Ovary (tissue), 7 donors: ENCODE measurements at regions not wholly inside any gene's neighbourhood (a gene's known extent, or its start where the extent isn't known, plus 50 kb on each side); places are given as distances from the start of the nearest gene placed in this dataset.

ENCODE experiments used
- DNase-seq, 5 donors: peaks; one replicate each; pipeline ENCODE4 v3.0.0-alpha.2; 2019 to 2020
- H3K27ac ChIP-seq, 2 donors: fragments of 200-600 bp; one replicate each; pipeline versions ENCODE4 v1.5.1 to v1.8.0; 2019 to 2022
- H3K27me3 ChIP-seq: fragments of 200-600 bp; one replicate; pipeline ENCODE4 v1.8.0; 2022
- H3K36me3 ChIP-seq: fragments of 200-600 bp; sonication (generic); one replicate; pipeline ENCODE4 v1.5.1; 2019
- H3K4me1 ChIP-seq: one replicate; pipeline ENCODE4 v1.8.1; 2013; ENCODE audit warnings: mild to moderate bottlenecking, moderate library complexity; ENCODE audit not compliant: insufficient read depth
- H3K4me3 ChIP-seq: fragments of 200-600 bp; sonication (generic); one replicate; pipeline ENCODE4 v1.5.1; 2017
- H3K9me3 ChIP-seq, 2 donors: fragments of 200-600 bp in 1 of 2; sonication (generic) in 1 of 2; one replicate each; pipeline versions ENCODE4 v1.5.1 to v1.8.1; 2013 to 2019; ENCODE audit warnings: mild to moderate bottlenecking in 1 of 2, moderate library complexity in 1 of 2
- EP300 ChIP-seq: sonication (generic); formaldehyde crosslinking; IDR thresholded peaks from one replicate; pipeline ENCODE4 v1.6.1; 2017; ENCODE audit warnings: antibody characterized with exemption
- POLR2A ChIP-seq: fragments of 450-650 bp; IDR thresholded peaks from one replicate; pipeline ENCODE4 v1.6.1; 2017; ENCODE audit warnings: antibody characterized with exemption, mild to moderate bottlenecking, moderate library complexity
- WGBS, 3 donors: extraction: QIAGEN DNeasy Blood & Tissue Kit in 1 of 3; methylation state at CpG; one replicate each; pipeline versions ENCODE4 v1.1.5 to v1.1.7; 2013 to 2017; 5-methylcytosine and 5-hydroxymethylcytosine counted together
- intact Hi-C, 4 donors: fragments of 100-400 bp; cut with DNase I; formaldehyde crosslinking; loops; one replicate each; pipeline versions ENCODE4 v1.11.0 to v1.15.1; 2022 to 2023
- TF ChIP-seq, protein P1 (sequence below), 3 donors: fragments of 450-650 bp in 2 of 3; fragments of 200-600 bp in 1 of 3; IDR thresholded peaks; one replicate each; pipeline versions ENCODE4 v1.5.1 to v1.8.0; 2016 to 2022; ENCODE audit warnings: antibody characterized with exemption in 3 of 3, mild to moderate bottlenecking in 1 of 3
- donor health status: DM: no; HTN: no; CAD: no; lungs with moderate emphysema.
- donor health status: DM: no; HTN: no; CAD: no.
- donor health status: Bipolar disorder and iron deficiency.
- donor health status: DM: no; HTN: no; CAD: no.
- donor health status: DM: yes; HTN: yes; CAD: no.

DNA sequence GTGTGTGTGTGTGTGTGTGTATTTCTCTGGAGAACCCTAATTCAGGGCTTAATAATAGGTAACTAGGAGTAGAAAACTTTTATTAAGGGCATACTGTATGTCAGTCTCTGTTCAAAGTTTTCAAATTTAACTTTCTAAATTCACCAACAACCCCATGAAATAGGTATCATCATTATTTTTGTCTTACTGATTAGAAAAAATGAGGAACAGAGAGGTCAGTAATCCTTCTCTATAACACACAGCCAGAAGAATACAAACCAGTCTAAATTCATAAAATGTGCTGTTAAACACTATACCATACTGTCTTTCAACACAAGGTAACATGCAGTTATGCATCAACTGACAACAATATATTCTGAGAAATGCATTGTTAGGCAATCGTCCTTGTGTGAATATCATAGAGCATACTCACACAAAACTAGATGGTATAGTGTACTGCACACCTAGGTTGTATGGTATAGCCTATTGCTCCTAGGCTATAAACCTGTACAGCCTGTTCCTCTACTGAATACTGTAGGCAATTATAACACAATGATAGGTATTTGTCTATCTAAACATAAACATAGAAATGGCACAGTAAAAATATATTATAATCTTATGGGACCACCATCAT, 143.1 kb downstream of the PTH2R start:
- 70 to 79% (median 73%) methylated on average over 1 of the region's 1 CpG for WGBS, 3 donors

DNA sequence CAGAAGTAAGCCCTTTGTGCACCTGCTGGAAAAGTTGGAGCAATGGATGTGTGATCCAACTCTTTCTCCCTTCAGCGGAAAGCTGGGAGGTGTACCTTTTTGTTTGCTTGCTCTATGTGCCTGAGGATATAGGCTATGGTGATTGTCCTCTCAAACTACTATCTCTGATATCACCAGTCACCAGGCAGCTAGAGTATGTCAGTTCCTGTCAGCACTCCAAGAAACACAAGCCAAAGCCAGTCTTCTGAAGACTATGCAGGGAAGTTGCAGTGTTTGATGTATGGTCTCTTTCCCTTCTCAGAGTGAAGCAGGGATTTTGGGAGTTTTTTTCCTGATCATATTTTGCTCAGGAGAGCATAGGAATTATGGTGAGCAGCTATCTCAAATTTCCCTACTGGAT, 146.4 kb downstream of the PTH2R start:
- WGBS, 3 donors, result 93 to 97% (median 95%) methylated on average over 1 of the region's 1 CpG
- Histone ChIP-seq H3K27ac (no peak overlapping the region), H3K4me1 (no peaks in the 10 kb centered on the region), H3K27me3 (no peaks in the 10 kb centered on the region), H3K36me3 (no peaks in the 10 kb centered on the region), H3K4me3 (no peak overlapping the region), H3K9me3 (no peaks in the 10 kb centered on the region)
- no peak for DNase-seq
- intact Hi-C loops, result no loop called here
- TF ChIP-seq EP300 (no peak), POLR2A (no peak)
- TF ChIP-seq, protein P1, sequence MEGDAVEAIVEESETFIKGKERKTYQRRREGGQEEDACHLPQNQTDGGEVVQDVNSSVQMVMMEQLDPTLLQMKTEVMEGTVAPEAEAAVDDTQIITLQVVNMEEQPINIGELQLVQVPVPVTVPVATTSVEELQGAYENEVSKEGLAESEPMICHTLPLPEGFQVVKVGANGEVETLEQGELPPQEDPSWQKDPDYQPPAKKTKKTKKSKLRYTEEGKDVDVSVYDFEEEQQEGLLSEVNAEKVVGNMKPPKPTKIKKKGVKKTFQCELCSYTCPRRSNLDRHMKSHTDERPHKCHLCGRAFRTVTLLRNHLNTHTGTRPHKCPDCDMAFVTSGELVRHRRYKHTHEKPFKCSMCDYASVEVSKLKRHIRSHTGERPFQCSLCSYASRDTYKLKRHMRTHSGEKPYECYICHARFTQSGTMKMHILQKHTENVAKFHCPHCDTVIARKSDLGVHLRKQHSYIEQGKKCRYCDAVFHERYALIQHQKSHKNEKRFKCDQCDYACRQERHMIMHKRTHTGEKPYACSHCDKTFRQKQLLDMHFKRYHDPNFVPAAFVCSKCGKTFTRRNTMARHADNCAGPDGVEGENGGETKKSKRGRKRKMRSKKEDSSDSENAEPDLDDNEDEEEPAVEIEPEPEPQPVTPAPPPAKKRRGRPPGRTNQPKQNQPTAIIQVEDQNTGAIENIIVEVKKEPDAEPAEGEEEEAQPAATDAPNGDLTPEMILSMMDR (IDR thresholded peaks at IDR 0.05), result no peak

More for the DNA sequence above, 143.1 kb downstream of the PTH2R start:
- TF ChIP-seq EP300 (no peak), POLR2A (no peak)
- TF ChIP-seq, protein P1 (IDR thresholded peaks at IDR 0.05), result no peak
- no peaks in the 10 kb centered on the region for H3K27me3 ChIP-seq
- DNase-seq, result no peak
- intact Hi-C loops, result no loop called here
- H3K4me1 ChIP-seq, result no peaks in the 10 kb centered on the region
- no peaks in the 10 kb centered on the region for H3K36me3 ChIP-seq
- no peak overlapping the region for H3K27ac ChIP-seq
- no peaks in the 10 kb centered on the region for H3K9me3 ChIP-seq
- H3K4me3 ChIP-seq, result no peak overlapping the region

DNA sequence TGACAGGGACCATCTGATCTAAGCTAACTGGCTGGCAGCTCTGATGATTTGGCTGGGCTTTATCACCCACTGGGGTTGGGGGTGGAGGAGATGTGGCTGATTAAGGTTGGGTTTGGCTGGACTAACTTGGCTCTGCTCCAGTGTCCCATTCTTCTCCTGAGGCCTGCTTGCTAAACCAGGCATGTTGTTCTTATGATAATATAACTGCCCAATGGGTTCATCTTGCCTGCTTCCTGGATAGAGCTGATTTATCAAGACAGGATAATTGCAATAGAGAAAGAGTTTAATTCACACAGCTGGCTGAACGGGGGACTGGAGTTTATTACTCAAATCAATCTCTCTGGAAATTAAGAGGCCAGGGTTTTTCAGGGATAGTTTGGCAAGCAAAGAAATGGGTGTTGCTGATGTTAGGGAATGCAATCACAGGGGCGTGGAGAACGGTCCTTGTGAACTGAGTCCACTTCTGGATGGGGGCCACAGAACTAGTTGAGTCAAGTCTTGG, 150.4 kb downstream of the PTH2R start:
- H3K4me3 ChIP-seq, result no peak overlapping the region
- 23 to 42% (median 37%) methylated on average over 3 of the region's 3 CpGs for WGBS, 3 donors
- no peak for DNase-seq
- intact Hi-C loops, result no loop called here
- no peaks in the 10 kb centered on the region for H3K27me3 ChIP-seq
- no peaks in the 10 kb centered on the region for H3K4me1 ChIP-seq
- H3K9me3 ChIP-seq, result no peaks in the 10 kb centered on the region
- H3K27ac ChIP-seq, result no peak overlapping the region
- TF ChIP-seq, protein P1 (IDR thresholded peaks at IDR 0.05), result no peak
- TF ChIP-seq POLR2A, result no peak
- no peak for TF ChIP-seq EP300
- H3K36me3 ChIP-seq, result no peaks in the 10 kb centered on the region

DNA sequence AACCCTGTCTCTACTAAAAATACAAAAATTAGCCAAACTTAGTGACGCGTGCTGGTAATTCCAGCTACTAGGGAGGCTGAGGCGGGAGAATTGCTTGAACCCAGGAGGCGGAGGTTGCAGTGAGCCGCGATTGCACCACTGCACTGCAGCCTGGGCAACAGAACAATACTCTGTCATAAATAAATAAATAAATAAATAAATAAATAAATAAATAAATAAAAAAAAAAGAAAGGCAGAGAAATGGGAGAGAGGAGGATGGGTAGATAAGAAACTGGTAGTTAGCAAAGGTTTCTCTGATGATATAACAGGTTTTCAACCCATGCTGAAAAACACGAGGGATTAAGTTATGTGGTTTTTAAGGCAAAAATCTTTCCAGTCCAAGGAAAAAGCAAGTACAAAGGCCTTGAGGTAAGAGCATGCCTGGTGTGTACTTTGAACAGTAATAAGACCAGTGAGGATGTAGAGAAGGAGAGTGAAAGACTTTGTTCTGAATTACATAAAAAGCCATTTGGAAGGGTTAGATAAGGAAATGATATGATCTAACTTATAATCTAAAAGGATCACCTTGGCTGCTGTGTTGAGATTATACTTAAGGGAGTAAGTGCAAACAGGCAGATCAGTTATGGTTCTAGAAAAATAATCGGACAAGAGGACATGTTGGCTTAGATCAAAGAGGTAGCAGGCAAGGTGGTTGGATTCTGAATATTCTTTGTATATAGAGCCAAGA, 159.3 kb downstream of the PTH2R start:
- no peak for DNase-seq
- no peak overlapping the region for H3K27ac ChIP-seq
- H3K9me3 ChIP-seq, result no peaks in the 10 kb centered on the region
- H3K4me1 ChIP-seq, result no peaks in the 10 kb centered on the region
- no peaks in the 10 kb centered on the region for H3K36me3 ChIP-seq
- intact Hi-C loops, result no loop called here
- H3K27me3 ChIP-seq, result no peaks in the 10 kb centered on the region
- no peak overlapping the region for H3K4me3 ChIP-seq
- no peak for TF ChIP-seq POLR2A
- TF ChIP-seq, protein P1 (IDR thresholded peaks at IDR 0.05), result no peak
- no peak for TF ChIP-seq EP300
- whole genome bisulfite sequencing, 3 donors, result 78 to 96% (median 91%) methylated on average over 8 of the region's 8 CpGs
